Body of pancreas (tissue), 4 donors: ENCODE measurements at regions not wholly inside any gene's neighbourhood (a gene's known extent, or its start where the extent isn't known, plus 50 kb on each side); places are given as distances from the start of the nearest gene placed in this dataset.

Experiments
- CTCF ChIP-seq, 7 experiments: fragments of 450-650 bp in 4 of 7; fragments of 200-600 bp in 3 of 7; sonication (generic) in 3 of 7; IDR thresholded peaks; one replicate each; pipeline ENCODE4 v1.5.1; 2016 to 2019; ENCODE audit warnings: antibody characterized with exemption in 7 of 7
- POLR2A ChIP-seq, 3 donors: fragments of 450-650 bp; IDR thresholded peaks; one replicate each; pipeline ENCODE4 v1.6.1; 2016; ENCODE audit warnings: antibody characterized with exemption in 3 of 3, mild to moderate bottlenecking in 2 of 3

- TF ChIP-seq CTCF (IDR thresholded peaks at IDR 0.05) (no peak), POLR2A (IDR thresholded peaks at IDR 0.05) (no peak)
Measured at GRCh38 chr3:34534013-34534412, 735.6 kb downstream of the PDCD6IP start.
